Embryonic facial prominence (tissue), 1 donor: ENCODE measurements at regions not wholly inside any gene's neighbourhood (a gene's known extent, or its start where the extent isn't known, plus 50 kb on each side); places are given as distances from the start of the nearest gene placed in this dataset.

Experiments used
- DNase-seq: peaks from one replicate; pipeline ENCODE4 v3.0.0-alpha.2; 2016; ENCODE audit errors: extremely low spot score

DNA sequence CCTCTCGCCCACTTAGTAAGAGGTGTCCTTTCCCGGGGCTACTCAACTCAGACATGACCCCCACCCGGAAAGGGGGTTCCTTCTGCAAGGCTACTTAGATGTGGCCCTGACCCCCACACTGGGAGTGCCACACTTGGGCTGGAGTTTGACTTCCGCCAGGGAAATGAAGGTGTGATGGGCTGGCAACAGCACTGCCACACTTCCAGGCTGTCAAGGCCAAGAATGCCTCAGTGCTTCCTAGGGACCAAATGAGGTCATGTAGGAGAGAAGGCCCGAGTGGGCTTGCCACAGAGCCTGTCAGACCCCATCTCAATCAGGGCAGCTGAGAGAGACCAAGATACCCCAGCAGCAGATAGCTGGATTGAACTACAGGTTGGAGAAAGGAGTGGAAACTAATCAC lies 55.5 kb downstream of the DRD1 start:
- no peak for DNase-seq

DNA sequence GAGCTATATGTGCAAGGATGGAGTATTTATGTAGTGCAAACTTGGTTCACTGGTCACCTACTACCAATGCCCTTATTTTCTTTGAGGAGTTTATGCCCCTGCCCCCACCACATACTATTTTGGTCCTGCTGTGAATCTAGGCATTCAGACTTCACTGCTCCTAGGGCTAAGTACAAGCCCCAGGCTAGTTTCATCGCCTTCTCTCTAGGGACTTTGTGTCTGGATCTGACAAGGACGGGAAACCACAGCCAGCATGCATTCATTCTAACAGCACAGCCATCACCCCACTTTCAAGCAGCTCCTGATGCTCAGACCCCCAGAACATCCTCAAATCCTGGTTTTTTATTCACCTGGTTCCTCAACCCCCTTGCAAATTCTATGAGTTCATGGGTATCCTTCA lies 56.8 kb downstream of the DRD1 start:
- no peak for DNase-seq

DNA sequence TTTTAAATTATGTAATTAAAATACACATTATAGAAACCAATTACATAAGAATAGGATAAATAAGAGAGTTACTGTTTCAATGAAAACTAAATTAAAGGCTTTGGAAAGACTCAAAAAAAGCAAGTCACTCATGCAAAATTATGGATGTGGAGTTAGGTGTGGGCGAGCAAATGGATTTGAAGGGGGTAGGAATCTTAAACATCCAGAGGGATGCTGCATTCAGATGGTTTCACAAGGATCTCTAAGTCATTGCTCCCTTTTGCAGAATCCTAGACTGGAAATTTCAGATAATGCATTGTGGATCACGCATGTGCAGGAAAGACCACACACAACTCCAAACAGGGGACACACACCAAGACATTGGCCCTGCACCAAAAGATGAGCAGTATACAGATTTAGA lies 57.5 kb downstream of the DRD1 start:
- no peak for DNase-seq

DNA sequence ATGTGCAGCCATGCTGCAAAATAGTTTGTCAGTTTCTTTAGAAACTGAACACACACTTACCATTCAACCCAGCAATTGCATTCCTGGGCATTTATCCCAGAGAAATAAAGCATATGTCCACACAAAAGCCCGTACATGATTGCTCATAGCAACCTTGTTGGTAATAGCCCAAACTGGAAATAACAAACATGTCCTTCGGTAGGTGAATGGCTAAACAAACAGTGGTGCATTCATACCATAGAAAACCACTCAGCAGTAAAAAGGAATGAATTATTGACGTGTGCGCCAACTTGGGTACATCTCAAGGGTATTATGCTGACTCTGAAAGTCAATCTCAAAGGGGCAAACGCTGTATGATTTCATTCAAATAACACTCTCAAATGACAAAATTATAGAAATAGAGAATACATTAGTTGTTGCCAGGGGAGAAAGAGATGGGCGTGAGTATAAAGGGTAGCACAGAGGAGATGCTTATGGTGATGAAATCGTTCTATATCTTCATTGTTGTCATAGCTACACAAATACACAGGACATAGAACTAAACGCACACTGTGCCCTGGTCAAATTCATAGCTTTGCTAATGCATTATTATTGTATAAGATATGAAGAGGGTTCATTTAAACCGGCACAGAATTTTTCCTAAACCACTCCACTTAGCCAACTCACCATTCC lies 58.2 kb downstream of the DRD1 start:
- DNase-seq, result no peak

DNA sequence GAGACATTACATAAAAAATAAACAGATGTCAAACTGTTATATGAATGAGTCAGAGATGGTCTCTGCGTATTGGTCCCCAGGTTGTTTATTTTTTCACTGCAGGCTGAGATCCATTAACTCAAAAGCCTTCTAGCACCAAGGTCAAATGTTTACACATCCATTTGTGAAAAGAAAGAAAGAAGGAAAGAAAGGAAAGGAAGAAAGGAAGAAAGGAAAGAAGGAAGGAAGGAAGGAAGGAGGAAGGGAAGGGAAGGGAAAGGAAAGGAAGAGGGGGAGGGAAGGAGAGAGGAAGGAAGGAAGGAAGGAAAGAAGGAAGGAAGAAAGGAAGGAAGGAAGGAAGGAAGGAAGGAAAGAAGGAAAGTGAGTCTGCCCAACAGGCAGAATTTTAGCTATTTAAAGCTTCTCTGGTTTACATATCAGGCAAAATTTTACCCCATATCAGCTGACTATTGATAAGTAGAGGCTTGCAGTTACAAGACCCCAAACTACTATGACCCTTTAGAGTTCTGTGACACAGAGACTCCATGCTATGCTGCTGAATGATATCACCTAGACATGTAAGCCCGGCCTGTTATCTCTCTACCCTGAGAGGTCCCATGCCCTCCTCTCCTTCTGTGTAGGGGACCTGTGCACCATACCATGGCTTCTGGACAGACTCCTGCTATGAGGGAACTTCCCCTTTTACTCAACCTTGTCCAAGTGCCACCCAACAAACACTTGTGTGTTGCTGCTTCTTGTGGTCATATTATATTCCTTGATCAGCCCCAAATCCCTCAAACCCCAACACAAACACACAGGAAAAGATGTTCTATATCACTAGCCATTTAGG lies 59.0 kb downstream of the DRD1 start:
- no peak for DNase-seq

DNA sequence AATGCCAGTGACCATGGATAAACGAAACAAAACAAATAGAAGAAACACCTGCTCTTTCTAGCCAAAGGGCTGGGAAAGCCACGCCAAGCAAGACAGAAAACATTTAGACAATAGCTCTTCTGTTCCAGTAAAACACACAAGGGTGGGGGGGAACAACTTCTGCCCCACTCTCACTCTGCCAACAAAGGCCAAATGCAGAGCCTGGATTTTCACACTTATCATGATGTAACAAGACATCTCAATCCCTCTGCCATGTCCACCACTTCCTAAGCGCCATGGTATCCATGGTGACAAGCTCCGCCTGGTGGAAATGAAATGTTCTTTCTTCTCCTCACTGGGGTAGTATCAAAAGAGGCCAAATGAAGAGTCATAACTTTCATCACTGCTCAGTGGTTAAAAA lies 60.6 kb downstream of the DRD1 start:
- no peak for DNase-seq

DNA sequence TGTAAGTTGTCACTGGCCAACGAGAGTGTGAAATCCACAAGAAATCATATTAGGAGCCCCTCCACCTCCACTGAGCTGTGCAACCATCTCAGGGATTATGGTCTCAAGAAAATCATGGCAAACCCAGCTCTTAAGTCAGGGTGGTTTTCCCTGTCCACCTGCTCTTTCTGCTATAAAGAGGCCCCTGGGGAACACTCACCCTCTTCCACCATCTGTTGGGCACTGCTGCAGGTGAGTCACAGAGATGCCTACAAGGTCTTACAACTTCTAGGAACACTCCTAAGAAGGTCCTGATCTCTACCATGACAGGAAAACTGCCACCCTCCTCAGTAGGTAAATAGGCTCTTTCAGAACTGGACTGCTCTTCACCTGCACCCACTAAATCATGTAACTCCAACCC lies 61.8 kb downstream of the DRD1 start:
- no peak for DNase-seq

DNA sequence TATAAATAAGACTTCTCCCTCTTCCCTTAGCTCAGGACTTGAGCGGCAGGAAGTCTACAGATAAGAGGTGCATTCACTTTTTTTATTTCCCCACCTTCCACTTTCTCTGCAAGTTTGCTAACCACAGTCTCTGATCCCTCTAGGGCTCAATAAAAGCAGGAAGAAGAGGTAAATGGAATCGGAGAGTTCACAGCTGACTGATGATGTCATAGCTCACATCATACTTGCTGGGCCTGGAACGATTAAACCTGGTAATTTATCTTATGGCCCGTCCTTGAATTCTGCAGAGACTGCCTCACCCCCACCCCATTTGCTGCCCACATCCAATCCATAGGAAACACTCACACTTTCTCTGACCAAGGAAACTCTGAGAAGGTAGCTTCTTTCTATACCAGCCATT lies 62.9 kb downstream of the DRD1 start:
- DNase-seq, result no peak

DNA sequence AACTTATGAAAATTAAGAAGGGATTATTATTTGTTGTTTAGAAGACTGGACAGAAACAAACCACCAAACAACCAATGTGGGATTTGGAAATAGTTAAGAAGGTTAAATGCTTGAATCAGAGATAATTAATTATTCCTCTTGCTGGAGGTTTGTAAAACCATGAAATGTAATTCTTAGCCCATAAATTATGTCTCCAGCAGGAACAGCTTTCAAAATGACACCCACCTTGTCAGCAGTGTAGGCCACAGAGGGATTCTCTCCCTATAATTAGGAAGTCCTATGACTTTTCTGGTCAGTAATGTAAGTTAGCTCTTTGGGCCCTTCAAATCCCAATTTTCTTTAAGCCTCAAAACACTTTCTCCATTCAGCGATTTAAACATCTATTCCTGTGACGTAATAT lies 63.3 kb downstream of the DRD1 start:
- DNase-seq, result no peak

DNA sequence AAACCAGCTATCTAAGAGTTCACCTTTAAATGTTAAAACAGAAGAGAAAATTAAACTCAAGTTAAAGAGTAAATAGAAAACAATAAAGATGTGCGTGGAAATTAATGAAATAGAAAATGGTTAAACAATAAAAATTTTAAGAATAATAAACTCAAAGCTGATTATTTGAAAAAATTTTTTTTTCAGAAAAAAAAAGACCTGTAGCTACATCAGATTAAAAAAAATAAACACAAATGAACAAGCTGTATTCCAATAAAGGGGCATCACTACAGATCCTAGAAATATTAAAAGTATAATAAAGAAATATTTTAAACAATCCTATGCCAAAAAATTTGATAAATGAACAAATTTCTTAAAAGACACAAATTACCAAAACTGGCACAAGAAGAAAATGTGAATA lies 64.1 kb downstream of the DRD1 start:
- DNase-seq, result no peak

DNA sequence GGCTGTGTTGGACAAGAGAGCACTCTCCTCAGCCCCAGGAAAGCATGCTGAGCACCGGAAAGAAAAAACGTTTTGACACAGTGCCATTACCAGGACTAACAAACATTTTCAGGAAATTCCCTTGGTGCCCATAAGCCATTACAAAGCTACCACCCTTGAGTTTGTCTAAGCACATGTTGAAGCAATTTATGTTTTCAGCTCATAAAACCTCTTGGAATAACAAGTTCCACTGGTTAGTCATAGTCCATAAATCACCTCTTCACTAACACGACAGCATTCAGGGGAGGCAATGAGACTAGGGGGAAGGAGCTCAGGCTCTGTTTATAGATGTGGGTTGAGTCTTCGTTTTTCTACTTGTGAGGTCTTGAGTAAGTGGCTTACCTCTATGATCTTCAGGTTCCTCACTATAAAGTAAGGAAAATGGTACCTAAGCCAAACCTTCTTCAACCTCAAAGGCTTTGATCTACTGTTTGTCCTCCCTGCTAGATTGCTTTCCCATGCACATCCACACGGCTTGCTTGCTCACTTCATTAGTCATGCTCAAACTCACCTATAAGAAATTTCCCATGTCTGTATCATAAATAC lies 65.4 kb downstream of the DRD1 start:
- no peak for DNase-seq

DNA sequence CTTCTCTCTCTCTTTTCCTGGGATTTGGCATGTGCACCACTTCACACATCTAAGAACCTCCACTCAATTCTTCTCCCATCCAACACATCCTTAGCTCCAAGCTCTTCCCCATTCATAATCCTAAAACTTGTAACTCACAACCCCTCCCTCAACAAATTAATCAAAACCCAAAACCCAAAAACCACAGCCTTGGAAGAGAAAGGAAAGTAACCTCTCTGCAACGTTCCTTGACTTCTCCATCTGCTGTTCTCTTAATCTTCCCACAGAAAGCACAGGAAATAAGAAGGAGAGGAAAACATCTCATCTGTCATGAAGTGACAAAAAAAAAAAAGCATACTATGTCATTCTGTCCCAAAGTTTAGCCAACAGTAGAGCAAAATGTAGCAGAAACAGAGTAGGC lies 66.2 kb downstream of the DRD1 start:
- no peak for DNase-seq

DNA sequence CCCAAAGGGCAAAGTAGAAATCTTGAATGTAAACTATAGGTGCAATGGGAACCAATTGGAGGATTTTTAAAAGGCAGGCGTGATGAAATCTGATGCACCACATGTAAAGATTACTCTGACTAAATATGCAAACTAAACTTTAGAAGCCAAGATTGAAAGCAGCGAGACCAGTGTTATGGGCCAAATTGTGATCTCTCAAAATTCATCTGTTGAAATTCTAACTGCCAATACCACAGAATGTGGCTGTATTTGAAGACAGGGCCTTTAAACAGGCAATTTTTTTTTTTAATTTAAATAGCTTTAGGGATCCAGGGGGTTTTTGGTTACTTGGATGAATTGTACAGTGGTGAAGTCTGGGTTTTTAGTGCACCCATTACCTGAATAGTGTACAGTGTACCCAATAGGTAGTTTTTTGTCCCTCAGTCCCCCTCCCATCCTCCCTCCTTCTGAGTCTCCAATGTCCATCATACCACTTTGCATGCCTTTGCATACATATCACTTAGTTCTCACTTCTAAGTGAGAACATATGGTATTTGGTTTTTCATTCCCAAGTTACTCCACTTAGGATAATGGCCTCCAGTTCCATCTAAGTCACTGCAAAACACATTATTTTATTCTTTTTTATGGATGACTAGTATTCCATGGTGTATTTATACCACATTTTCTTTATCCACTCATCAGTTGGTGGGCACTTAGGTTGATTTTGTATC lies 69.7 kb downstream of the DRD1 start:
- DNase-seq, result no peak

DNA sequence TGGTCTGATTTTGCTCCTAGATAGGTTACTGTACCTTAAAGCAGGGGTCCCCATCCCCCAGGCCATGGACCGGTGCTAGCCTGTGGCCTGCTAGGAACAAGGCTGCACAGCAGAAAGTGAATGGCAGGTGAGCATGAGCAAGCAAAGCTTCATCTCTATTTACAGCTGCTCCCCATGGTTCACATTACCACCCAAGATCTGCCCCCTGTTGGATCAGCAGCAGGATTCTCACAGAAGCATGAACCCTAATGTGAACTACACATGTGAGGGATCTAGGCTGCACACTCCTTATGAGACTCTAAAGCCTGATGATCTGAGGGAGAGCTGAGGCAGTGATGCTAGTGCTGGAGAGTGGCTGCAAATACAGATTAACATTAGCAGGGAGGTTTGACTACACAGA lies 78.1 kb downstream of the DRD1 start:
- no peak for DNase-seq

DNA sequence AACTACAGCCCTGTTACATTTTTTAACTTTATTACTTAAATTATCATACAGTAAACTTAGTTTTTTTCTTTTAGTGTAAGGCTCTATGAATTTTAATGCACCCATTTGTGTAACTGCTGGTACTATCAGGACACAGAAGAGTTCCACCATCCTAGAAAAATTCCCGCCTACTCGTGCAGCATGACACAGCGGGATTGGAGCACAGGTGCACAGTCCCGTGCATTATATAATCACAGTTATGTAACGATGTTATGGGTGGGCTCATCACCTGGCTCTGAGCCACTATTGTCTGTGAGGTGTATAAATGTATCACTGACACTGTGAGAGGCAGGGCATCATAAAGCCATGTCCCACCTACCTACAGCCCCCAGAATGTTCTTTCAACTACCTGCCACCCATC lies 80.7 kb downstream of the DRD1 start:
- no peak for DNase-seq

DNA sequence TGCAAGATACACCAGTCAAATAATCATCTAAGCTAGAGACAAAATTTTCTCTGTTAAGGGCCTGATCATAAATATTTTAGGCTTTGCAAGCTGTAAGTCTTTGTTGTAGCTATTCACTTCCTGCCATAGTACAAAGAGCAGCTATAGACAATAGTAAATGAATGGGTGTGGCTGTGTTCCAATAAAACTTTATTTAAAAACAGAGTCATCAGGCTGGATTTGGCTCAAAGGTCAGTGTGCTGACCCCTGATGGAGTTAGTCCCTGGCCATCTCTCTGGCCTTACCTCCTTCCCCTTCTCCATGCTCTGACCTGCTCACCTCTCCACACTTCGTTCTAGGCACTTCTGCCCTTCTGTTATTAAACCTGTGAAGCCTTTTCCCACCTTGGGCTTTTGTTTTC lies 86.0 kb downstream of the DRD1 start:
- no peak for DNase-seq

DNA sequence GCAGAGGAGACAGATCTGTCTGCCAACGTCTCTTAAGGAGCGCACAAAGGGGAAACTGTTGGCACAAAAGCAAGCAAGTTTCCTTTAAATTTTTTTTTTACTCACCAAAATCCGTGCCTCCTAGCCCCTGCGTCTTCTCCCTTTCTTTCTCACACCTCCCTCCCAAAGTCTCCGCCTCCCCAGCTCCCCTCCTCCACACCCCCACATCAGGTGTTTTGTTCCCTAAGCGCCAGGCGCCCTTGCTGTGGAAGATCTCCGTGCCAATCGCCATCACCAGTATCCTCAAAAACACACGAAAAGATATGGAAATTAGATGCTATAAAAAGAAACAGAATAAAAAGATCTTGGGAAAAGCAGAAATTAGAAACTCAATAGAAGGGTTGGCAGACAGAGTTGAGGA lies 87.6 kb downstream of the DRD1 start:
- no peak for DNase-seq

DNA sequence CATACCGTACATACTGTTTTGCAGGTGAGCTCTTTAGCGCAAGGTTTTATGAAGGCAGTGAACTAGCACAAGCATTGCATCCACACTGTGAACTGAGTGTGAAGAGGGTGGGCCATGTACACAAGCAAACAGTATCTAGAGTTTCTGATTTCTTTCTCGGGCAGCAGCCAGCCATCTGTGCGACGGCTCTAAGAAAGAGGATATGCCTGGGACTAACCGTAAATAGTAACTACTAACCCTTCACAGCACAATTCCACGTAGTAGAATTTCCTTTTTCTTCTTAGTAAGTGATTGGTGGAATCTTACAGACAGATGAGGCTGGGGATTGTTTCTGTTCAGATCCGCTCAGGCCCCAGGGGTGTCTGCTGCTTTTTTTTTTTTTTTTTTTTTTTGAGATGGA lies 89.0 kb downstream of the DRD1 start:
- no peak for DNase-seq

DNA sequence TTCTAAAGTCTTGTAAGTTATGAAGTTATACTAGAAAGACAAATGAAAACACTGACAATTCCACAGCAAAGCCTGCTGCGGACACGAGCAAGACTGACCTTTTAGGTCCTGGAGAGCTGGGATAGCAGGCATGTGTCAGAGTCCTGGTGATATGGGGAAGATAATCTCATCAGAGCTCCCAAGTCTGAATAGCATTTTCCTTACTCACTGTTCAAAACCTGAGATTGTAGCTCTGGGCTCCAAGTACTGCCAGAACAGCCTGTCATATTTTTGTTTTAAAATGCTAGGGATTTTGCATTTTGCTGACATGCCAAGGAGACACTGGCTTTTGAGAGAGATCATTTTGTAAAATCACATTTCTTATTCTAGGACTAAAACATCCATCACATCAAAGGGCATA lies 90.1 kb downstream of the DRD1 start:
- no peak for DNase-seq

DNA sequence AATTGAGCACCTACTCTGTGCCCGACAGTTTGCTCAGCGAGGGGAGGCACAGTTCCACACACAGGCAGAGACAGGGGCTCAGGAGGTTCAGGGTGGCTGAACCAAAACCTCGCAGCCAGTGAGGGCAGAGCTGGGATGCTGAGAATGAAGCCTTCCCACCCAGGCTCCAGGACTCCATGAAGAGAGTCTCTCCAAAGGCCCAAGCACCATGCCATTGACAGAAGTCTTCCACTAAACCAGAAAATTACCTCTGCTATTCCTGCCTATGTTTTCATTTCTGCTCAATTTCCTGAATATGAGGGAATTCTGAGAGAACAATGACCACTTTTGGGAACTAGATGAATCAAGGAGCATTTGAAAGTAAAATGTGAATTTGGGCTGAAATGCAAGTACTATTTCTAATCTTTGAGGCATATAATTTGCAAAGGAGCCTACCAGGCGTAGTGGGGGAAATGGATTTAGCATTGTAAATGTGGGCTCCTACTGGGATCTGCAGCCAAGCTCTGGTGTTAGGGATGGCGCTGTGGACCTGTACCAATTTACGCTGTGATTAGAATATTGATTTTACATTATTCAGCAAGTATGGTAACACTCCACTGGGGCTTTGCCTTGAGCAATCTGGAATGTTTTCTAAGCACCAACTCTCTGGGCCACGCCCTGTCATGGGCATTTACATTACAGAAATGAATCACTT lies 91.9 kb downstream of the DRD1 start:
- DNase-seq, result no peak

DNA sequence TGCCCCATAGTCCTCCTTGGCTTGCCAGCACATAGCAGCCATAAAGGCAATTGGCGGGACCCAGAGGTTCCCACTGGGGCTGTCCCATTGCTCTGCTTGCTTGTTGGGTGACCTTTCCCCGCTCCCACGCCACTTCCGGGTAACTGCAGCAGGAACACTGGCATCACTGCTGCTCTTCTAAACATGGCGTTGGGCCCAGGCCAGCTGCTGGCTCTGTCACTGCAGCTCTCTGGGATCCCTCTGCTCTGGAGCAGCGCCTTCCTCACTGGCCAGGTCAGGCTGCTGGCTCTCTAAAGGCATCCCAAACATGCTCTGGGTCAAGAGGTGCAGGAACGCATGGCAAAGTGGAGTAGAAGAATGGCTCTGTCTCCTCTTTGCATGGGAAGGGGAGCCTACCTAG lies 92.9 kb downstream of the DRD1 start:
- DNase-seq, result no peak

DNA sequence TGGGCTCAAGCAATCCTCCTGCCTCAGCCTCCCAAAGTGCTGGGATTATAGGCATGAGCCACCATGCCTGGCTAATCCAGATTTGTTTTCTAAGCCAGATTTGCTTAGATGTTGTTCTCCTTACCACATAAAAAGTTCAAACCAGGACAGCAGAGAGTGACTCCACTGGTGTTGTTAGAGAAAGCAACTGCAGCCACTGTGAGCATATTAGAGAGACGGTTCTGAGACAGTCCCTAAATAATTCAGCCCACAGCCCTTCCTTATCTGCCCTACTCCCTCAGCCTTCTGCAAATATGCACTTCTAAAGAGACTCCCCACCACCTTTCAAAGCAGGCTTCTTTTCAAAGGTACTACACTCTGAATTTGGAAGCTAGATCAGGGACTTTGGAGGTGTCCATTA lies 96.1 kb downstream of the DRD1 start:
- no peak for DNase-seq
